GM19467 (cell line): ENCODE measurements at regions not wholly inside any gene's neighbourhood (a gene's known extent, or its start where the extent isn't known, plus 50 kb on each side); places are given as distances from the start of the nearest gene placed in this dataset.

ENCODE experiments used
- ATAC-seq: cut with Tn5 transposase; IDR thresholded peaks from one replicate; pipeline ENCODE4 v1.9.1; 2021; ENCODE audit warnings: mild to moderate bottlenecking, moderate library complexity; ENCODE audit not compliant: unreplicated experiment

- no peak for ATAC-seq
These were observed 138.9 kb downstream of the PTH2R start for GRCh38 chr2:208545403-208546042.

DNA sequence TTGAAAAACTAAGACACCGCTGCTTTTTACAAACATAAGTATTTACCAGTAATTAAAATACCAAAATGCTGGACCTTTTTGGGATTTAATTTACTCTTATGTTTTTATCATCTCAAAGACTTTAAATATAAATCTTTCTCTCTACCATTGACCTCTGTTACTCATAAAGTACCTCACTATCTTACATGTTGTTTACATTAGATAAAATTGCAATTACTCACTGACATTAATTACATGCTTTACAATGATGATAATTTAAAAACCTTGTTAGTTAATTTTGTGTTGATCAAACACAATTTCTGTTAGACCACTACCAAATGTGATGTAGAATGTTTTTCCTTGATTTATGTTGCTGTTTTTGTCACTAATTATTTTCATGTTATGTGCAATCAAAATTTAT lies 139.5 kb downstream of the PTH2R start:
- ATAC-seq = no peak

DNA sequence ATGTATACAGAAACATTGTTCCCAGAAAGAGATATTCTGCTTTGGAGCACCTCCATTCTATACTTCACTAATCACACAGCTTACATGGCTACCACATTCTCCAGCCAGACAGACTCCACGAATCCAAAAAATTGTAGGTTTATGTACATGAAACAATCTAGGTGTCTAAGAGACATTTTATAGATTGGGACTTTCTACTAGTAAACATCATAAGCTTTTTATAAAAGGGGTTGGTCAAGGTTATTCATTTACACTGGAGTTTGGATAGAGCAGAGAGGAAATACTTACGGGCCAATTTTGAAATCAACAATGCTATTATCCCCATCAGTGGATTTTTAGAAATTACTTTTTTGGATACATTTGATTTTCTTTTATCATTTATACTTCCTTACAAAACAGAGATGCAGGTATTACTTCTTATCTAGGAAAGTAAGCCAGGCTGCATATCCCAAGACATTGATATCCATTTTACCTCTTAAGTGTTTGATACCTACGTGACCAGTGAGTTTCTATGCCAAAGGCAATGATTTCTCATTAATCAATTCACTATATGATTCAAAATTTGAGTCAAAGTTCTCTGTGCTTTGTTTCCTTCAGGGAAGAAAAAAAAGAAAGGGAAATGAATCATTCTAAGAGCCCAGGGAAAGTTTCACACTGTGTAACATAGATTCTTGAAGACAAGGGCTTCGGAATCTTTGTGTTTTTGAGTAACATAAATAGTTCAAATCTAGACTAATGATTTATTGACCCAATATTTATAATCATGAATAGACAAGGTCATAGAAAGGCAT lies 140.5 kb downstream of the PTH2R start:
- no peak for ATAC-seq

- ATAC-seq = no peak
These were observed 142.1 kb downstream of the PTH2R start for GRCh38 chr2:208548700-208549099.

GRCh38 chr2:208549546-208550158 lies 143.1 kb downstream of the PTH2R start:
- ATAC-seq = no peak

- ATAC-seq = no peak
These were observed 146.4 kb downstream of the PTH2R start for GRCh38 chr2:208552943-208553342.

DNA sequence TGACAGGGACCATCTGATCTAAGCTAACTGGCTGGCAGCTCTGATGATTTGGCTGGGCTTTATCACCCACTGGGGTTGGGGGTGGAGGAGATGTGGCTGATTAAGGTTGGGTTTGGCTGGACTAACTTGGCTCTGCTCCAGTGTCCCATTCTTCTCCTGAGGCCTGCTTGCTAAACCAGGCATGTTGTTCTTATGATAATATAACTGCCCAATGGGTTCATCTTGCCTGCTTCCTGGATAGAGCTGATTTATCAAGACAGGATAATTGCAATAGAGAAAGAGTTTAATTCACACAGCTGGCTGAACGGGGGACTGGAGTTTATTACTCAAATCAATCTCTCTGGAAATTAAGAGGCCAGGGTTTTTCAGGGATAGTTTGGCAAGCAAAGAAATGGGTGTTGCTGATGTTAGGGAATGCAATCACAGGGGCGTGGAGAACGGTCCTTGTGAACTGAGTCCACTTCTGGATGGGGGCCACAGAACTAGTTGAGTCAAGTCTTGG lies 150.4 kb downstream of the PTH2R start:
- ATAC-seq = no peak

DNA sequence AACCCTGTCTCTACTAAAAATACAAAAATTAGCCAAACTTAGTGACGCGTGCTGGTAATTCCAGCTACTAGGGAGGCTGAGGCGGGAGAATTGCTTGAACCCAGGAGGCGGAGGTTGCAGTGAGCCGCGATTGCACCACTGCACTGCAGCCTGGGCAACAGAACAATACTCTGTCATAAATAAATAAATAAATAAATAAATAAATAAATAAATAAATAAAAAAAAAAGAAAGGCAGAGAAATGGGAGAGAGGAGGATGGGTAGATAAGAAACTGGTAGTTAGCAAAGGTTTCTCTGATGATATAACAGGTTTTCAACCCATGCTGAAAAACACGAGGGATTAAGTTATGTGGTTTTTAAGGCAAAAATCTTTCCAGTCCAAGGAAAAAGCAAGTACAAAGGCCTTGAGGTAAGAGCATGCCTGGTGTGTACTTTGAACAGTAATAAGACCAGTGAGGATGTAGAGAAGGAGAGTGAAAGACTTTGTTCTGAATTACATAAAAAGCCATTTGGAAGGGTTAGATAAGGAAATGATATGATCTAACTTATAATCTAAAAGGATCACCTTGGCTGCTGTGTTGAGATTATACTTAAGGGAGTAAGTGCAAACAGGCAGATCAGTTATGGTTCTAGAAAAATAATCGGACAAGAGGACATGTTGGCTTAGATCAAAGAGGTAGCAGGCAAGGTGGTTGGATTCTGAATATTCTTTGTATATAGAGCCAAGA lies 159.3 kb downstream of the PTH2R start:
- no peak for ATAC-seq

DNA sequence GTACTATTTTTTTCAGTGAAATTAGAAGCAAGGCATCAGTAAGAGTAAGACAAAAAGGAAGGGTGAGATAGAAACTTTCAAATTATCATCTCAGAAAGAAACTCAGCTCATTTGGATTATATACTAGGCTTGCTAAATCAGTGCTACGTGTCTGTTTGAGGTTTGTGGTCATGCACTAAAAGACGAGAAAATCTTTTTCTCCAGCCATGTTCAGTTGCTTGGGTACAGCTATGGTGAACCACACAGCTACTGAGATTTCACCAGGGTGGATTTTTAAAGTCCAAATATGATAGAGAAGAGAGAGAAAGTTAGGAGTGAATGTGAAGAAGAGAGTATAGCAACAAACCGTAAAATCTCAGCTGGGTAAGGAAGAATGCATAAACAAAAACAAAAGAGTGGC lies 161.6 kb downstream of the PTH2R start:
- ATAC-seq = no peak

GRCh38 chr2:208570066-208570465 lies 163.5 kb downstream of the PTH2R start:
- no peak for ATAC-seq

DNA sequence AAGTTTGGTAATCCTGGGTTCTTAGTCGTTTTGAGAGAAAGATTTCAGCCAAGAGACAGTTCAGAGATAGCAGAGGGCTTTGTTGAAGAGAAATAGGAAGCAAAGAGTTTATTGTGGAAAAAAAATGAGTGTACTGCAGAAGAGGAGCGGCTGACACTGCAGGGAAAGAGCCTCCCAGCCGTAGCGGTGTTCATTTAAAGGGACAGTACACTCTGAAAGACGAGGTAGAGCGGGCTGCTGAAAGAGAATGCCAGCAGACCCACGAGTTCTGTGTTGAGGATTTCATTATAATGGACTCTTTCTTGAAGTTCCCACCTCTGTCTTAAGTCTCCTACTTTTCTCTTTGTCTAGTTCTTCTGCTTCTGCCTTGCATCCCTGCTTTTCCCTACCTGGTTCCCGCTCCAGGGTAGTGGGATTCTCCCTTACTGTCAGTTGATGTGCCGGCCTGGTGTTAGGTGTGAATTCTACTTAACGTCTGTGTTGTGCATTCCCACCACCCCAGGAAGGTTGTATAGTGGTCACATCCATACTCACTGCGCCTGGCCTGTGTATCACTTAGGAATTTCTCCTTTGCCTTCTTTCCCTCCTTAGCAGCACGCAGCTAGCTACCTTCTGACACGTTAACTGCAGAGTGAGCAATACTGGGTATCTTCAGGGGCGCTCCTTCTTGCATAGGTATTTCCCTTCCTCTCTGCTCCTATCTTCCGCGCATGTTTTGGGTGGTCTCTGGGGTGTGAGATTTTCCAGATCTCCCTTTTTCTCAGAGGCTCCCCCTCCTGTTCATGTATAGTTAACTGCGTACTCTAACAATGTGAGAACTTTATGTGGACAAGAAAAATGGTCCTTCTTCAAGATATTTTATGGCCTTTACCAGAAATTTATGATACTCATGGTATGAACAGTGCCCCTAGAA lies 164.5 kb downstream of the PTH2R start:
- no peak for ATAC-seq

GRCh38 chr2:208571764-208572131 lies 165.2 kb downstream of the PTH2R start:
- no peak for ATAC-seq

DNA sequence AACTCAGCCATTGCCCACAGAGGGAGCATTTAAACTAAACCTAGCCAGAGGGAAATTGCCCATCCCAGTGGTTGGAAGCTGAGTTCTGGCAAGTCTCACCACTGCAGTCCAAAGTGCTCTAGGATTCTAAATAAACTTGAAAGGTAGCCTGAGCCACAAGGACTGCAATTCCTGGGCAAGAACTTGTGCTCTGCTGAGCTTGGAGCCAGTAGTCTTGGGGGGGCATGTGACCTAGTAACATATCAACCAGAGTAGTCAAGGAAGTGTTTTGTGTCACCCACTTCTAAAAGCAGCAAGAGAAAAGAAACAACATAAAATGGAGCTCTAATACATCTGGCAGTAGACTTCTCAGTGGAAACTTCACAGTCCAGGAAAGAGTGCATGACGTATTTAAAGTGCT lies 167.0 kb downstream of the PTH2R start:
- ATAC-seq = no peak

DNA sequence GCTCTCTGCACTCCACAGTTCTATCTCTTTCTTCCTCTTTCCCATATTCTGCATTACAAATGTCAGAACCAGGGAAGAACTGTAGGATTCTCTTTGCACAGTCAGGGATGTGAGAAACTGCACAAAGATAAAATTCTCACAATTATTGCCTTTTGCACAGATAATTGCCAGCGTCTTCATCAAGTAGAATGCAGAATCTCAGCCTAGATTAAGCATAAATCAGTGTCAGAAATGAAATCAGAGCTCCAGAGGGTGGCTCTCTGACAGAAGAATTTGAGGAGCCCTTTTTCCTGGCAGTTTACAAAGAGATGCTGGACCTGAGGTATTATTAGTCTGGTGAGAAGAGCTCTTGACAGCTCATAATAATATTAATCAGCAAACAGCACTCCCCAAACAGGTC lies 173.1 kb downstream of the PTH2R start:
- no peak for ATAC-seq

- ATAC-seq = no peak
These were observed 177.9 kb downstream of the PTH2R start for GRCh38 chr2:208584378-208584985.

DNA sequence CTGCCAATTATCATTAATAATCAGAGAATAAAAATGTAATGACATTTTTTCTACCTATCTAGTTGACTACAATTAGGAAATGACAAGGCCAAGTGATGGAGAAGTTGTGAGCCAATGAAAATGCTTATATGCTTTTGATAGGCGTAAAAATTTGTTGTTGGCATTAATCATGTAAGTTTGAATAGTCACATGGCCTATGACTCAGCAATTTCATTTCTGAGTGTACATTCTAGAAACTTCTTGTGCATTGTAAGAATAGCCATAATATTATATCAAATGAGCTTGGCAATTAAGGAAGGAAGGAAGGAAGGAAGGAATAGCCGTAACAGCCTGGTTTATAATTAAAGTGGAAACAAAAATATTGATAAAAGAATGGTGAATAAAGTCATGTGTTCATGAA lies 179.9 kb downstream of the PTH2R start:
- no peak for ATAC-seq

DNA sequence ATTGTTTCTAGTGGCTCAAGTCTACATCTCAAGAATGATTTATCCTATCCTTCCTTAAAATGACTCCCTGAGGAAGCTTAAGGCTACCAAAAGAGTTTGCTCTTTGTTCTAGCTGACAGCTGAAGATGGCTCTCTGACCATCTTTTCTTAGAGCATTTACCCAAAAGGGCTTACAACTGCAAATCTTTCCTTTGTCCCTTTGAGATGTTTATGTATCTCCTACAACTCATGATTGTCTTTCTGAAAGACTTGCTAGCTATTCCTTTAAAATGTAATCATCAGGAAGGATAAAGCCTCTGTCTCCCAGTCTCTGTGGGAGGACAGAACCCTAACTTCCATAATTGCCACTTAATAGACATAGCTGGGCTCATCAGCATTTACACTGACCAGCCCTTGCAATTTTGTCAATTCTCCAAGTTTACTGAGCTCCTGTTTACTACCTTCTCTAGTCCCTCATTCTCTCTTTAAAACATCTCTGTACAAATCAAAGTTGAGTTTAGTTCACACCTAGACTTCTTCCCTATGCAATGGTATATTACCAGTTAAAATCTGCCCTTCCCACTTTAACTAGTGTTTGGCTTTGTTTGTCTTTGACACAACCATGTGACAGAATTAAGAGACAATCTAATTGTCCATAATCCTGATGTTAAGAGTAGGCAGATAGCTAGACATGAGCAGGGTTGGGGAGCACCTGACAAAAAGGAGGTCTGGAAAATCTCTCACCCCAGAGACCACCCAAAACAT lies 188.2 kb downstream of the PTH2R start:
- ATAC-seq = no peak

DNA sequence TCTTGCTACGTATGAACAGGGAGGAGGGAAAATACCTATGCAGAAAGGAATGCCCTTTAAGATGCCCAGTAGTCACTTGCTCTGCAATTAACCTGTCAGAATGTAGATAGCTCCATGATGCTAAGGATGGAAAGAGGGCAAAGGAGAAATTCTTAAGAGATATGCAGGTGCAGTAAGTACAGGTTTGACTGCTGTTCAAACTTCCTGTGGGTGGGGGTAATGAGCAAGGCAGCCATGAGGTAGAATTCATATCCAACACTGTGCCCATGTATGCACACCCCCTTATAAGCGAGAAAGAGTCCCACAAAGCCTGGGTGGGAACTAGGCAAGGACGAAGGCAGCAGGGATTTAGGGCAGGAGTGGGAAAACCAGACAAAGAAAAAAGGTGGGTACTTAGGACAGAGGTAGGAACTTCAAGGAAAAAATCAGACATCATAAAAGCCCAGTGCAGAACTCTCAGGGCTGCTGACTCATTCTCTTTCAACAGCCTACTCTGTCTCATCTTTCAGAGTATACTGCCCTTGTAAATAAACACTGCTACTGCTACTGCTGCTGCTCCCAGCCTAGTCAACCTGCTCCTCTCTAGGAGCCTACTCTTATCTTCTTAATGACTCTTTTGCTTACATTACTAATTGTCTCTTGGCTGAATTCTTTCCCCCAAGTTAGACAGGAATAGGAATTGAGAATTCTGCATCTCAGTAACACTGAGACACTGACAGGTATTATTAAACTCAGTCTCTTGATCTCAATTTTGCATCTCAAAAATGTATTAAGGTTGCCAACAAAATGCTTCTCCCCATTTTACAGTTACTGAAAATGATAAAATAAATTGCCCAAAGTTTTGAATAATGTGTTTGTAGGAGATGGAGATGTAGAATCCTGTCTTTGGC lies 189.0 kb downstream of the PTH2R start:
- ATAC-seq = no peak
